ENCODE measurements at regions not wholly inside any gene's neighbourhood (a gene's known extent, or its start where the extent isn't known, plus 50 kb on each side); places are given as distances from the start of the nearest gene placed in this dataset.

- no TSS peak for BruUV-seq (replicated peaks)
- H3K36me3 ChIP-seq (ENCODE audit: control insufficient read depth in 1 of 2, insufficient read depth in 2 of 2, low read length in 2 of 2), result no peaks in the 10 kb centered on the region
- no peaks in the 10 kb centered on the region for H3K9me2 ChIP-seq (ENCODE audit: insufficient read depth)
- H3K4me2 ChIP-seq (ENCODE audit: low read length), result no peak overlapping the region
- H4K20me1 ChIP-seq (ENCODE audit: insufficient read depth), result no peaks in the 10 kb centered on the region
- peaks cover 10% of the 10 kb centered on the region for H3K27me3 ChIP-seq (ENCODE audit: insufficient read depth, low read length)
- intact Hi-C loops (cut with micrococcal nuclease), result no loop called here
- POLR2A ChIA-PET, result no interaction called here
- DNase-seq (ENCODE audit: low read depth, low spot score), result no peak
- H3K9ac ChIP-seq (ENCODE audit: low read length), result no peak overlapping the region
- H2AFZ ChIP-seq (ENCODE audit: low read depth, low read length, poor library complexity, severe bottlenecking), result no peak overlapping the region
- no peaks in the 10 kb centered on the region for H3K9me3 ChIP-seq (ENCODE audit: control insufficient read depth in 1 of 2, insufficient read depth in 1 of 2, low read depth in 1 of 2, low read length in 2 of 2)
- ATAC-seq, result no peak
- no peaks in the 10 kb centered on the region for H3K79me2 ChIP-seq (ENCODE audit: insufficient read depth, low read length)
- no peak overlapping the region for H3K4me3 ChIP-seq (replicated peaks in 1 of 2; ENCODE audit: low read depth in 1 of 2, low read length in 2 of 2)
- TF ChIP-seq JUND (IDR thresholded peaks at IDR 0.05) (no peak), ATF3 (IDR thresholded peaks at IDR 0.05) (no peak), SIN3A (IDR thresholded peaks at IDR 0.05; ENCODE audit: low read depth) (no peak), ZNF274 (IDR thresholded peaks at IDR 0.05; ENCODE audit: low read depth, low read length) (no peak), YY1 (IDR thresholded peaks at IDR 0.05; ENCODE audit: extremely low read depth, insufficient replicate concordance, low read depth, low read length) (no peak), POLR2AphosphoS5 (IDR thresholded peaks at IDR 0.05; ENCODE audit: low read depth, low read length) (no peak), CBX3 (IDR thresholded peaks at IDR 0.05; ENCODE audit: low read depth) (no peak), SRF (IDR thresholded peaks at IDR 0.05; ENCODE audit: low read depth) (no peak), EGR1 (IDR thresholded peaks at IDR 0.05; ENCODE audit: low read depth) (no peak), TCF7L2 (IDR thresholded peaks at IDR 0.05; ENCODE audit: borderline replicate concordance, extremely low read depth, insufficient read depth, insufficient read length) (no peak)
- H3K27ac ChIP-seq (ENCODE audit: low read depth, low read length), result no peak overlapping the region
- RAD21 ChIA-PET (ENCODE audit: low non-redundant PET in 1 of 2, low total read pairs in 2 of 2, uncharacterized antibody in 2 of 2, unreplicated experiment in 2 of 2), result no interaction called here
- CTCF ChIA-PET, result no interaction called here
- no peaks in the 10 kb centered on the region for H3K4me1 ChIP-seq (ENCODE audit: control insufficient read depth in 1 of 2, insufficient read depth in 2 of 2, low read length in 2 of 2)
These were observed 86.4 kb upstream of the ZKSCAN2 start for GRCh38 chr16:25344006-25344405.

GRCh38 chr16:25340973-25341372, 83.3 kb upstream of the ZKSCAN2 start:
- Histone ChIP-seq H3K4me3 (replicated peaks in 1 of 2; ENCODE audit: low read depth in 1 of 2, low read length in 2 of 2) (no peak overlapping the region), H2AFZ (ENCODE audit: low read depth, low read length, poor library complexity, severe bottlenecking) (no peak overlapping the region), H3K9me3 (ENCODE audit: control insufficient read depth in 1 of 2, insufficient read depth in 1 of 2, low read depth in 1 of 2, low read length in 2 of 2) (no peaks in the 10 kb centered on the region), H3K27me3 (ENCODE audit: insufficient read depth, low read length) (no peaks in the 10 kb centered on the region; the same call in 1 of the 2 replicates), H3K79me2 (ENCODE audit: insufficient read depth, low read length) (no peaks in the 10 kb centered on the region), H3K9me2 (ENCODE audit: insufficient read depth) (no peaks in the 10 kb centered on the region), H3K9ac (ENCODE audit: low read length) (no peak overlapping the region), H3K4me1 (ENCODE audit: control insufficient read depth in 1 of 2, insufficient read depth in 2 of 2, low read length in 2 of 2) (no peaks in the 10 kb centered on the region), H3K27ac (ENCODE audit: low read depth, low read length) (no peak overlapping the region), H3K36me3 (ENCODE audit: control insufficient read depth in 1 of 2, insufficient read depth in 2 of 2, low read length in 2 of 2) (no peaks in the 10 kb centered on the region), H3K4me2 (ENCODE audit: low read length) (no peak overlapping the region), H4K20me1 (ENCODE audit: insufficient read depth) (no peaks in the 10 kb centered on the region)
- RAD21 ChIA-PET (ENCODE audit: low non-redundant PET in 1 of 2, low total read pairs in 2 of 2, uncharacterized antibody in 2 of 2, unreplicated experiment in 2 of 2), result no interaction called here
- intact Hi-C loops (cut with micrococcal nuclease), result no loop called here
- CTCF ChIA-PET, result no interaction called here
- DNase-seq (ENCODE audit: low read depth, low spot score), result no peak
- ATAC-seq, result no peak
- BruUV-seq (replicated peaks), result no TSS peak
- POLR2A ChIA-PET, result no interaction called here
- TF ChIP-seq CTCF (IDR thresholded peaks at IDR 0.05 in 2 of 3, conservative IDR thresholded peaks at IDR 0.05 in 1 of 3; ENCODE audit: borderline replicate concordance in 1 of 3, insufficient read depth in 1 of 3, low read depth in 2 of 3, low read length in 2 of 3), result no peak
- no peak for TF ChIP-seq REST (IDR thresholded peaks at IDR 0.05; ENCODE audit: low read depth)
- no peak for TF ChIP-seq FOSL1 (IDR thresholded peaks at IDR 0.05; ENCODE audit: low read depth)
- TF ChIP-seq SRF (IDR thresholded peaks at IDR 0.05; ENCODE audit: low read depth), result no peak
- no peak for TF ChIP-seq ELF1 (IDR thresholded peaks at IDR 0.05; ENCODE audit: borderline replicate concordance, low read depth)
- no peak for TF ChIP-seq EGR1 (IDR thresholded peaks at IDR 0.05; ENCODE audit: low read depth)
- TF ChIP-seq YY1 (IDR thresholded peaks at IDR 0.05; ENCODE audit: extremely low read depth, insufficient replicate concordance, low read depth, low read length), result no peak
- no peak for TF ChIP-seq ZNF274 (IDR thresholded peaks at IDR 0.05; ENCODE audit: low read depth, low read length)
- TF ChIP-seq ATF3 (IDR thresholded peaks at IDR 0.05), result no peak
- no peak for TF ChIP-seq MAX (IDR thresholded peaks at IDR 0.05)

Measured in HCT116 (cell line).